SK-N-SH (cell line): ENCODE measurements at regions not wholly inside any gene's neighbourhood (a gene's known extent, or its start where the extent isn't known, plus 50 kb on each side); places are given as distances from the start of the nearest gene placed in this dataset.
"Not testable (repeated sequence)": the region's sequence is repeated elsewhere in the genome, so short reads cannot be mapped to it uniquely, and the experiment has no call there.

Experiments
- CTCF ChIA-PET: fragments of 300-600, 350-600 bp; formaldehyde crosslinking; extraction: SDS; loops from one replicate; lab custom pipeline; 2021; lab: Yijun Ruan, JAX
- POLR2A ChIA-PET: fragments of 350-600 bp; sonication (Branson Sonifier 250); formaldehyde crosslinking; extraction: SDS; loops from one replicate; lab custom pipeline; 2020; ENCODE audit warnings: antibody characterized with exemption, inconsistent platforms; lab: Yijun Ruan, JAX
- DNase-seq: peaks from one replicate; pipeline ENCODE4 v3.0.0; 2012
- H2AFZ ChIP-seq: fragments of 200-600 bp; sonication (generic); 2 replicates; pipeline ENCODE4 v1.8.1; 2016; ENCODE audit warnings: antibody characterized with exemption, mild to moderate bottlenecking, low read depth
- H3F3A ChIP-seq: fragments of 200-600 bp; sonication (generic); replicated peaks from 2 replicates; pipeline ENCODE3; 2016; ENCODE audit warnings: antibody characterized with exemption, mild to moderate bottlenecking; ENCODE audit not compliant: insufficient read depth
- H3K27ac ChIP-seq, 2 experiments: fragments of 200-500 bp in 1 of 2; fragments of 200-600 bp in 1 of 2; sonication (Bioruptor generic) in 1 of 2; sonication (generic), shearing (Covaris generic) in 1 of 2; 2 replicates each; pipeline versions ENCODE4 v1.5.1 to v1.6.1; 2014 to 2016; ENCODE audit warnings: low read depth in 2 of 2, inconsistent platforms in 1 of 2, low read length in 1 of 2, mild to moderate bottlenecking in 1 of 2, mixed read lengths in 1 of 2
- H3K27me3 ChIP-seq: fragments of 200-600 bp; sonication (generic), shearing (Covaris generic); 2 replicates; pipeline ENCODE4 v1.6.1; 2016; ENCODE audit warnings: mixed run types; ENCODE audit not compliant: insufficient read depth
- H3K36me3 ChIP-seq, 2 experiments: fragments of 200-500 bp in 1 of 2; fragments of 200-600 bp in 1 of 2; sonication (Bioruptor generic) in 1 of 2; sonication (generic) in 1 of 2; replicated peaks in 1 of 2; 2 replicates each; pipeline versions ENCODE3 to v1.5.1; 2014 to 2016; ENCODE audit warnings: low read length in 1 of 2, mild to moderate bottlenecking in 1 of 2; ENCODE audit not compliant: insufficient read depth in 2 of 2, control insufficient read depth in 1 of 2
- H3K4me1 ChIP-seq, 2 experiments: fragments of 200-500 bp in 1 of 2; fragments of 200-600 bp in 1 of 2; sonication (Bioruptor generic) in 1 of 2; sonication (generic), shearing (Covaris generic) in 1 of 2; 2 replicates each; pipeline versions ENCODE4 v1.5.1 to v1.6.1; 2014 to 2016; ENCODE audit warnings: low read depth in 1 of 2, low read length in 1 of 2, mixed run types in 1 of 2; ENCODE audit not compliant: insufficient read depth in 2 of 2, control insufficient read depth in 1 of 2
- H3K4me2 ChIP-seq: fragments of 200-600 bp; sonication (generic), shearing (Covaris generic); 2 replicates; pipeline ENCODE4 v1.6.1; 2017; ENCODE audit warnings: mixed run types
- H3K4me3 ChIP-seq, 2 experiments: fragments of 200-500 bp in 1 of 2; fragments of 200-600 bp in 1 of 2; sonication (Bioruptor generic) in 1 of 2; sonication (generic), shearing (Covaris generic) in 1 of 2; 2 replicates each; pipeline versions ENCODE4 v1.5.1 to v1.8.1; 2014 to 2016; ENCODE audit warnings: low read depth in 2 of 2, inconsistent platforms in 1 of 2, low read length in 1 of 2, mild to moderate bottlenecking in 1 of 2, mixed read lengths in 1 of 2, moderate library complexity in 1 of 2
- H3K79me2 ChIP-seq: fragments of 200-600 bp; sonication (generic); 2 replicates; pipeline ENCODE4 v1.8.1; 2017; ENCODE audit warnings: mild to moderate bottlenecking; ENCODE audit not compliant: insufficient read depth
- H3K9ac ChIP-seq: fragments of 200-600 bp; sonication (generic); 2 replicates; pipeline ENCODE4 v1.6.1; 2017; ENCODE audit warnings: mixed run types
- H3K9me2 ChIP-seq: fragments of 200-600 bp; sonication (generic); 2 replicates; pipeline ENCODE4 v1.6.1; 2017; ENCODE audit warnings: mixed run types
- H3K9me3 ChIP-seq: fragments of 200-600 bp; sonication (generic); 2 replicates; pipeline ENCODE4 v1.6.1; 2017; ENCODE audit warnings: mixed run types, mild to moderate bottlenecking, moderate library complexity
- H4K20me1 ChIP-seq: fragments of 200-600 bp; sonication (generic); 2 replicates; pipeline ENCODE4 v1.6.1; 2017; ENCODE audit warnings: mild to moderate bottlenecking, mixed run types; ENCODE audit not compliant: insufficient read depth
- EZH2phosphoT487 ChIP-seq: fragments of 200-600 bp; sonication (generic); IDR thresholded peaks from 2 replicates; pipeline ENCODE4 v1.6.1; 2017; ENCODE audit warnings: low read depth, mixed run types, mild to moderate bottlenecking, antibody characterized with exemption, moderate library complexity, borderline replicate concordance
- FOXJ3 ChIP-seq: sonication (generic); formaldehyde crosslinking; IDR thresholded peaks from 2 replicates; pipeline ENCODE4 v1.5.1; 2020; ENCODE audit warnings: mild to moderate bottlenecking, missing genetic modification reagents
- JUND ChIP-seq: IDR thresholded peaks from 2 replicates; pipeline ENCODE4 v1.4.0; 2012
- NFIC ChIP-seq: IDR thresholded peaks from 2 replicates; pipeline ENCODE4 v1.4.0; 2012; ENCODE audit warnings: borderline replicate concordance
- RCOR1 ChIP-seq: fragments of 150-350 bp; IDR thresholded peaks from 2 replicates; pipeline ENCODE4 v1.6.1; 2017; ENCODE audit warnings: antibody characterized with exemption, low read length
- RXRA ChIP-seq: IDR thresholded peaks from 2 replicates; pipeline ENCODE4 v1.4.0; 2012; ENCODE audit warnings: low read depth, mild to moderate bottlenecking, borderline replicate concordance
- TCF12 ChIP-seq: IDR thresholded peaks from 2 replicates; pipeline ENCODE4 v1.4.0; 2012
- TEAD4 ChIP-seq: IDR thresholded peaks from 2 replicates; pipeline ENCODE4 v1.4.0; 2012; ENCODE audit warnings: mild to moderate bottlenecking, borderline replicate concordance; ENCODE audit not compliant: insufficient read depth
- YY1 ChIP-seq: IDR thresholded peaks from 2 replicates; pipeline ENCODE4 v1.4.0; 2012; ENCODE audit warnings: low read depth, mild to moderate bottlenecking
- WGBS: methylation state at CpG from one replicate; pipeline ENCODE4 v1.1.6; 2017; ENCODE audit warnings: low lambda C conversion rate; 5-methylcytosine and 5-hydroxymethylcytosine counted together
- TF ChIP-seq, protein P1 (sequence below): IDR thresholded peaks from 2 replicates; pipeline ENCODE4; 2012
- TF ChIP-seq, protein P2 (sequence below): fragments of 150-350 bp; IDR thresholded peaks from 2 replicates; pipeline ENCODE4 v1.6.1; 2016; ENCODE audit warnings: mild to moderate bottlenecking, low read depth, low read length
- TF ChIP-seq, protein P3 (sequence below): fragments of 200-600 bp; sonication (generic); IDR thresholded peaks from 2 replicates; pipeline ENCODE4 v1.6.1; 2017; ENCODE audit warnings: antibody characterized with exemption, mild to moderate bottlenecking, moderate library complexity
- TF ChIP-seq, protein P4 (sequence below): IDR thresholded peaks from 2 replicates; pipeline ENCODE4 v1.4.0; 2012; ENCODE audit warnings: low read depth

DNA sequence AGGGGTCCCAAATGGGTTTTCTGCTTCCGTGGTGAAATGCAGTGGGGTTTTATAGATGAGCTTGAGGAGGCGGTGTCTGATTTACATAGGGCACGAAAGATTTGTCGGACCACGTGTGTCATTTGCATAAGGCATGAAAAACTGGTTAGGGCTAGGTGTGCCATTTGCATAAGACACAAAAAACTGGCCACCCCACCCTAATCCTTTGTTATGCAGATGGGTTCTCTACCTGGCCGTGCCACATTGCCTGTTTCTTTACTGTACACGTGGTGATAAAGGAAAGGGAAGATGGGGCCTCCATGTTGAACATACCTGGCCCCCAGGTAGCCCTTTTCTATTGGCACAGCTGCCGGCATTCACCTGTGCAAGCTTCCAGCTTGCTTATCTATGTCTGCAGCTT lies 57.6 kb upstream of the OLIG2 start:
- H3K9me3 ChIP-seq, H2AFZ ChIP-seq, H3K27ac ChIP-seq, POLR2A ChIA-PET, H3K4me1 ChIP-seq, H3K4me3 ChIP-seq, H3K9me2 ChIP-seq, H3F3A ChIP-seq, DNase-seq, H3K36me3 ChIP-seq, H3K79me2 ChIP-seq, H3K4me2 ChIP-seq, H4K20me1 ChIP-seq, H3K9ac ChIP-seq: not testable (repeated sequence)
- CTCF ChIA-PET: interaction anchor here (0.8 kb wide), 1 partner anchor 232 kb away, joined by 3 read pairs; no protein-coding TSS in a partner anchor
- peaks cover 42% of the 10 kb centered on the region; the same call in 1 of the 2 replicates for H3K27me3 ChIP-seq
- 24% methylated on average over 8 of the region's 8 CpGs for WGBS

DNA sequence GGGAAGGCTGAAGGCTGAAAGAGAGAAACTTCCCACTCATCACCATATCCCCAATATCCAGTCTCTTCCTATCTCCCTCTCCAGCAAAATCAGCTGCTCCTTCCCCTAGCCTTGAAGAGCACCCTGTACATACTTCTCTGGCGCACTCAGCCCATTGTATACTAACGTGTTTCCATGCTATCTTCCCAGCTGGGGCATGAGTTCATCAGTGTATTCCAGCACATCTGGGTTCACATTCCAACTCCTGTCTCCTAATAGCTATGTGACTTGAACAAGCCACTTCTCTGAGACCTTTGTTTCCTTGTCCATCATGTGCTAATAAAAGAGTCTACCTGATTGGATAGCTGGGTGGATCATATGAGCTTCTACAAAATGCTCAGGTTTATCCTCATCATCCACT lies 51.1 kb upstream of the OLIG2 start:
- Histone ChIP-seq H2AFZ (no peak overlapping the region), H3K27ac (no peak overlapping the region), H3K9me3 (no peaks in the 10 kb centered on the region), H3K36me3 (no peaks in the 10 kb centered on the region), H3K9ac (no peak overlapping the region), H3K4me2 (no peak overlapping the region), H3K79me2 (no peaks in the 10 kb centered on the region), H3F3A (no peaks in the 10 kb centered on the region), H3K27me3 (peaks cover 67% of the 10 kb centered on the region), H3K4me3 (no peak overlapping the region), H4K20me1 (no peaks in the 10 kb centered on the region), H3K4me1 (no peaks in the 10 kb centered on the region), H3K9me2 (no peaks in the 10 kb centered on the region)
- no peak for TF ChIP-seq TEAD4
- no peak for TF ChIP-seq JUND
- no peak for TF ChIP-seq EZH2phosphoT487
- TF ChIP-seq, protein P1, sequence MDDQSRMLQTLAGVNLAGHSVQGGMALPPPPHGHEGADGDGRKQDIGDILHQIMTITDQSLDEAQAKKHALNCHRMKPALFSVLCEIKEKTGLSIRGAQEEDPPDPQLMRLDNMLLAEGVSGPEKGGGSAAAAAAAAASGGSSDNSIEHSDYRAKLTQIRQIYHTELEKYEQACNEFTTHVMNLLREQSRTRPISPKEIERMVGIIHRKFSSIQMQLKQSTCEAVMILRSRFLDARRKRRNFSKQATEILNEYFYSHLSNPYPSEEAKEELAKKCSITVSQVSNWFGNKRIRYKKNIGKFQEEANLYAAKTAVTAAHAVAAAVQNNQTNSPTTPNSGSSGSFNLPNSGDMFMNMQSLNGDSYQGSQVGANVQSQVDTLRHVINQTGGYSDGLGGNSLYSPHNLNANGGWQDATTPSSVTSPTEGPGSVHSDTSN: no peak
- TF ChIP-seq, protein P2, sequence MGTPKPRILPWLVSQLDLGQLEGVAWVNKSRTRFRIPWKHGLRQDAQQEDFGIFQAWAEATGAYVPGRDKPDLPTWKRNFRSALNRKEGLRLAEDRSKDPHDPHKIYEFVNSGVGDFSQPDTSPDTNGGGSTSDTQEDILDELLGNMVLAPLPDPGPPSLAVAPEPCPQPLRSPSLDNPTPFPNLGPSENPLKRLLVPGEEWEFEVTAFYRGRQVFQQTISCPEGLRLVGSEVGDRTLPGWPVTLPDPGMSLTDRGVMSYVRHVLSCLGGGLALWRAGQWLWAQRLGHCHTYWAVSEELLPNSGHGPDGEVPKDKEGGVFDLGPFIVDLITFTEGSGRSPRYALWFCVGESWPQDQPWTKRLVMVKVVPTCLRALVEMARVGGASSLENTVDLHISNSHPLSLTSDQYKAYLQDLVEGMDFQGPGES: no peak
- no peak for TF ChIP-seq RCOR1
- TF ChIP-seq TCF12: no peak
- no peak for TF ChIP-seq NFIC
- no peak for TF ChIP-seq RXRA
- TF ChIP-seq FOXJ3: no peak
- TF ChIP-seq YY1: no peak
- TF ChIP-seq, protein P3, sequence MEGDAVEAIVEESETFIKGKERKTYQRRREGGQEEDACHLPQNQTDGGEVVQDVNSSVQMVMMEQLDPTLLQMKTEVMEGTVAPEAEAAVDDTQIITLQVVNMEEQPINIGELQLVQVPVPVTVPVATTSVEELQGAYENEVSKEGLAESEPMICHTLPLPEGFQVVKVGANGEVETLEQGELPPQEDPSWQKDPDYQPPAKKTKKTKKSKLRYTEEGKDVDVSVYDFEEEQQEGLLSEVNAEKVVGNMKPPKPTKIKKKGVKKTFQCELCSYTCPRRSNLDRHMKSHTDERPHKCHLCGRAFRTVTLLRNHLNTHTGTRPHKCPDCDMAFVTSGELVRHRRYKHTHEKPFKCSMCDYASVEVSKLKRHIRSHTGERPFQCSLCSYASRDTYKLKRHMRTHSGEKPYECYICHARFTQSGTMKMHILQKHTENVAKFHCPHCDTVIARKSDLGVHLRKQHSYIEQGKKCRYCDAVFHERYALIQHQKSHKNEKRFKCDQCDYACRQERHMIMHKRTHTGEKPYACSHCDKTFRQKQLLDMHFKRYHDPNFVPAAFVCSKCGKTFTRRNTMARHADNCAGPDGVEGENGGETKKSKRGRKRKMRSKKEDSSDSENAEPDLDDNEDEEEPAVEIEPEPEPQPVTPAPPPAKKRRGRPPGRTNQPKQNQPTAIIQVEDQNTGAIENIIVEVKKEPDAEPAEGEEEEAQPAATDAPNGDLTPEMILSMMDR: no peak
- TF ChIP-seq, protein P4, sequence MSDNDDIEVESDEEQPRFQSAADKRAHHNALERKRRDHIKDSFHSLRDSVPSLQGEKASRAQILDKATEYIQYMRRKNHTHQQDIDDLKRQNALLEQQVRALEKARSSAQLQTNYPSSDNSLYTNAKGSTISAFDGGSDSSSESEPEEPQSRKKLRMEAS: no peak
- CTCF ChIA-PET: interaction anchor here (1.2 kb wide), 1 partner anchor 34 kb away, joined by 3 read pairs; no protein-coding TSS in a partner anchor
- POLR2A ChIA-PET: no interaction called here
- WGBS: 19% methylated on average over 2 of the region's 2 CpGs
- no peak for DNase-seq
